ENCODE measurements at regions not wholly inside any gene's neighbourhood (a gene's known extent, or its start where the extent isn't known, plus 50 kb on each side); places are given as distances from the start of the nearest gene placed in this dataset.

- Histone ChIP-seq H3K27me3 (ENCODE audit: control insufficient read depth in 1 of 2, insufficient read depth in 2 of 2, low read length in 2 of 2) (no peaks in the 10 kb centered on the region), H3K4me1 (ENCODE audit: control insufficient read depth, insufficient read depth, low read length) (no peaks in the 10 kb centered on the region), H3K36me3 (ENCODE audit: control insufficient read depth in 2 of 2, insufficient read depth in 2 of 2, low read length in 2 of 2) (no peaks in the 10 kb centered on the region), H3K4me3 (ENCODE audit: low read length in 2 of 2) (no peak overlapping the region), H3K9ac (ENCODE audit: low read length in 2 of 2) (no peak overlapping the region), H3K27ac (ENCODE audit: low read length) (no peak overlapping the region), H3K9me3 (ENCODE audit: control insufficient read depth in 2 of 2, low read length in 2 of 2) (no peaks in the 10 kb centered on the region)
These were observed 441.8 kb downstream of the IRS1 start for GRCh38 chr2:226357816-226358215.

- no peaks in the 10 kb centered on the region for H3K9me3 ChIP-seq (ENCODE audit: control insufficient read depth in 2 of 2, low read length in 2 of 2)
- no peak overlapping the region for H3K27ac ChIP-seq (ENCODE audit: low read length)
- H3K36me3 ChIP-seq (ENCODE audit: control insufficient read depth in 2 of 2, insufficient read depth in 2 of 2, low read length in 2 of 2) = no peaks in the 10 kb centered on the region
- H3K4me3 ChIP-seq (ENCODE audit: low read length in 2 of 2) = no peak overlapping the region
- H3K9ac ChIP-seq (ENCODE audit: low read length in 2 of 2) = no peak overlapping the region
- no peaks in the 10 kb centered on the region for H3K4me1 ChIP-seq (ENCODE audit: control insufficient read depth, insufficient read depth, low read length)
- H3K27me3 ChIP-seq (ENCODE audit: control insufficient read depth in 1 of 2, insufficient read depth in 2 of 2, low read length in 2 of 2) = no peaks in the 10 kb centered on the region
These were observed 444.0 kb downstream of the IRS1 start for GRCh38 chr2:226355600-226355999.

- H3K27ac ChIP-seq (ENCODE audit: low read length) = no peak overlapping the region
These were observed 445.2 kb downstream of the IRS1 start for GRCh38 chr2:226354434-226354833.

GRCh38 chr2:226352941-226353560, 446.6 kb downstream of the IRS1 start:
- no peaks in the 10 kb centered on the region for H3K9me3 ChIP-seq (ENCODE audit: control insufficient read depth in 2 of 2, low read length in 2 of 2)
- H3K4me3 ChIP-seq (ENCODE audit: low read length in 2 of 2) = no peak overlapping the region
- no peaks in the 10 kb centered on the region for H3K36me3 ChIP-seq (ENCODE audit: control insufficient read depth in 2 of 2, insufficient read depth in 2 of 2, low read length in 2 of 2)
- no peak overlapping the region for H3K27ac ChIP-seq (ENCODE audit: low read length)
- no peak overlapping the region for H3K9ac ChIP-seq (ENCODE audit: low read length in 2 of 2)
- no peaks in the 10 kb centered on the region for H3K4me1 ChIP-seq (ENCODE audit: control insufficient read depth, insufficient read depth, low read length)
- no peaks in the 10 kb centered on the region for H3K27me3 ChIP-seq (ENCODE audit: control insufficient read depth in 1 of 2, insufficient read depth in 2 of 2, low read length in 2 of 2)

More at GRCh38 chr2:226354434-226354833, 445.2 kb downstream of the IRS1 start:
- H3K4me1 ChIP-seq (ENCODE audit: control insufficient read depth, insufficient read depth, low read length) = no peaks in the 10 kb centered on the region
- H3K4me3 ChIP-seq (ENCODE audit: low read length in 2 of 2) = no peak overlapping the region
- no peaks in the 10 kb centered on the region for H3K9me3 ChIP-seq (ENCODE audit: control insufficient read depth in 2 of 2, low read length in 2 of 2)
- H3K27me3 ChIP-seq (ENCODE audit: control insufficient read depth in 1 of 2, insufficient read depth in 2 of 2, low read length in 2 of 2) = no peaks in the 10 kb centered on the region
- no peak overlapping the region for H3K9ac ChIP-seq (ENCODE audit: low read length in 2 of 2)
- no peaks in the 10 kb centered on the region for H3K36me3 ChIP-seq (ENCODE audit: control insufficient read depth in 2 of 2, insufficient read depth in 2 of 2, low read length in 2 of 2)

- H3K4me1 ChIP-seq (ENCODE audit: control insufficient read depth, insufficient read depth, low read length) = no peaks in the 10 kb centered on the region
- H3K4me3 ChIP-seq (ENCODE audit: low read length in 2 of 2) = no peak overlapping the region
- H3K27ac ChIP-seq (ENCODE audit: low read length) = no peak overlapping the region
- no peaks in the 10 kb centered on the region for H3K9me3 ChIP-seq (ENCODE audit: control insufficient read depth in 2 of 2, low read length in 2 of 2)
- no peak overlapping the region for H3K9ac ChIP-seq (ENCODE audit: low read length in 2 of 2)
- no peaks in the 10 kb centered on the region for H3K27me3 ChIP-seq (ENCODE audit: control insufficient read depth in 1 of 2, insufficient read depth in 2 of 2, low read length in 2 of 2)
- H3K36me3 ChIP-seq (ENCODE audit: control insufficient read depth in 2 of 2, insufficient read depth in 2 of 2, low read length in 2 of 2) = no peaks in the 10 kb centered on the region
These were observed 447.9 kb downstream of the IRS1 start for GRCh38 chr2:226351711-226352110.

- Histone ChIP-seq H3K9me3 (ENCODE audit: control insufficient read depth in 2 of 2, low read length in 2 of 2) (no peaks in the 10 kb centered on the region), H3K27ac (ENCODE audit: low read length) (no peak overlapping the region), H3K4me1 (ENCODE audit: control insufficient read depth, insufficient read depth, low read length) (no peaks in the 10 kb centered on the region), H3K36me3 (ENCODE audit: control insufficient read depth in 2 of 2, insufficient read depth in 2 of 2, low read length in 2 of 2) (no peaks in the 10 kb centered on the region), H3K27me3 (ENCODE audit: control insufficient read depth in 1 of 2, insufficient read depth in 2 of 2, low read length in 2 of 2) (no peaks in the 10 kb centered on the region), H3K4me3 (ENCODE audit: low read length in 2 of 2) (no peak overlapping the region), H3K9ac (ENCODE audit: low read length in 2 of 2) (no peak overlapping the region)
These were observed 460.0 kb downstream of the IRS1 start for GRCh38 chr2:226339616-226340015.

GRCh38 chr2:226338825-226339224, 460.8 kb downstream of the IRS1 start:
- Histone ChIP-seq H3K36me3 (ENCODE audit: control insufficient read depth in 2 of 2, insufficient read depth in 2 of 2, low read length in 2 of 2) (no peaks in the 10 kb centered on the region), H3K27me3 (ENCODE audit: control insufficient read depth in 1 of 2, insufficient read depth in 2 of 2, low read length in 2 of 2) (no peaks in the 10 kb centered on the region), H3K9ac (ENCODE audit: low read length in 2 of 2) (no peak overlapping the region), H3K27ac (ENCODE audit: low read length) (no peak overlapping the region), H3K4me3 (ENCODE audit: low read length in 2 of 2) (no peak overlapping the region), H3K9me3 (ENCODE audit: control insufficient read depth in 2 of 2, low read length in 2 of 2) (no peaks in the 10 kb centered on the region), H3K4me1 (ENCODE audit: control insufficient read depth, insufficient read depth, low read length) (no peaks in the 10 kb centered on the region)

GRCh38 chr2:226337941-226338600, 461.5 kb downstream of the IRS1 start:
- H3K9me3 ChIP-seq (ENCODE audit: control insufficient read depth in 2 of 2, low read length in 2 of 2) = no peaks in the 10 kb centered on the region
- no peak overlapping the region for H3K27ac ChIP-seq (ENCODE audit: low read length)
- H3K4me1 ChIP-seq (ENCODE audit: control insufficient read depth, insufficient read depth, low read length) = no peaks in the 10 kb centered on the region
- H3K27me3 ChIP-seq (ENCODE audit: control insufficient read depth in 1 of 2, insufficient read depth in 2 of 2, low read length in 2 of 2) = no peaks in the 10 kb centered on the region
- no peak overlapping the region for H3K4me3 ChIP-seq (ENCODE audit: low read length in 2 of 2)
- no peak overlapping the region for H3K9ac ChIP-seq (ENCODE audit: low read length in 2 of 2)
- no peaks in the 10 kb centered on the region for H3K36me3 ChIP-seq (ENCODE audit: control insufficient read depth in 2 of 2, insufficient read depth in 2 of 2, low read length in 2 of 2)

GRCh38 chr2:226336283-226336682, 463.3 kb downstream of the IRS1 start:
- H3K9ac ChIP-seq (ENCODE audit: low read length in 2 of 2) = no peak overlapping the region
- no peak overlapping the region for H3K27ac ChIP-seq (ENCODE audit: low read length)
- no peaks in the 10 kb centered on the region for H3K4me1 ChIP-seq (ENCODE audit: control insufficient read depth, insufficient read depth, low read length)
- H3K9me3 ChIP-seq (ENCODE audit: control insufficient read depth in 2 of 2, low read length in 2 of 2) = no peaks in the 10 kb centered on the region
- no peak overlapping the region for H3K4me3 ChIP-seq (ENCODE audit: low read length in 2 of 2)
- no peaks in the 10 kb centered on the region for H3K27me3 ChIP-seq (ENCODE audit: control insufficient read depth in 1 of 2, insufficient read depth in 2 of 2, low read length in 2 of 2)
- no peaks in the 10 kb centered on the region for H3K36me3 ChIP-seq (ENCODE audit: control insufficient read depth in 2 of 2, insufficient read depth in 2 of 2, low read length in 2 of 2)

- H3K9ac ChIP-seq (ENCODE audit: low read length in 2 of 2) = no peak overlapping the region
- no peaks in the 10 kb centered on the region for H3K4me1 ChIP-seq (ENCODE audit: control insufficient read depth, insufficient read depth, low read length)
- H3K36me3 ChIP-seq (ENCODE audit: control insufficient read depth in 2 of 2, insufficient read depth in 2 of 2, low read length in 2 of 2) = no peaks in the 10 kb centered on the region
- H3K9me3 ChIP-seq (ENCODE audit: control insufficient read depth in 2 of 2, low read length in 2 of 2) = no peaks in the 10 kb centered on the region
- H3K27ac ChIP-seq (ENCODE audit: low read length) = no peak overlapping the region
- H3K27me3 ChIP-seq (ENCODE audit: control insufficient read depth in 1 of 2, insufficient read depth in 2 of 2, low read length in 2 of 2) = no peaks in the 10 kb centered on the region
- no peak overlapping the region for H3K4me3 ChIP-seq (ENCODE audit: low read length in 2 of 2)
These were observed 464.5 kb downstream of the IRS1 start for GRCh38 chr2:226334981-226335720.

- Histone ChIP-seq H3K27ac (ENCODE audit: low read length) (no peak overlapping the region), H3K9me3 (ENCODE audit: control insufficient read depth in 2 of 2, low read length in 2 of 2) (no peaks in the 10 kb centered on the region), H3K4me1 (ENCODE audit: control insufficient read depth, insufficient read depth, low read length) (no peaks in the 10 kb centered on the region), H3K27me3 (ENCODE audit: control insufficient read depth in 1 of 2, insufficient read depth in 2 of 2, low read length in 2 of 2) (no peaks in the 10 kb centered on the region), H3K4me3 (ENCODE audit: low read length in 2 of 2) (no peak overlapping the region), H3K36me3 (ENCODE audit: control insufficient read depth in 2 of 2, insufficient read depth in 2 of 2, low read length in 2 of 2) (no peaks in the 10 kb centered on the region), H3K9ac (ENCODE audit: low read length in 2 of 2) (no peak overlapping the region)
These were observed 466.2 kb downstream of the IRS1 start for GRCh38 chr2:226333388-226333787.
